ENCODE measurements at regions not wholly inside any gene's neighbourhood (a gene's known extent, or its start where the extent isn't known, plus 50 kb on each side); places are given as distances from the start of the nearest gene placed in this dataset.

DNA sequence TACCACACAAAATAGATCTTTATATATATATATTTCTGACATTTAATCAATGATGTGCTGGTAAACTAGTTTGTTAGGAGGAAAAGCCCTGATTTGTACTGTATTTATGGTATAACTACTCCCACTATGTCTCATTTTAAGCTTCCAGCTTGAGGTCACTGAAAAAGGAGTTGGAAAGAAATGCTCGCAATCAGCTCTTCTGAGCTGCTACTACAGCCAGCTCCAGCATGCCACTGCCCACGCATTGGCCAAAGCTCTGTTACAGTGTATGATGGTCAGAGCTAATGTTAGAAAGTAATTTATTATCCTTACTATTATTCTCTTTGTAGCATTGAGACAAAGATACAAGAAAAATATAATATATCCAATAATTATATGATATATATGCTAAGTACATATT, 55.0 kb upstream of the PCED1B start:
- Mint-ChIP-seq H3K9me3 (no peaks in the 10 kb centered on the region), H3K27me3 (peaks cover 18% of the 10 kb centered on the region)
- intact Hi-C loops (cut with micrococcal nuclease) = loop anchor here (5.0 to 10.0 kb wide), 2 partner anchors 870 to 952 kb away; no protein-coding TSS in a partner anchor

DNA sequence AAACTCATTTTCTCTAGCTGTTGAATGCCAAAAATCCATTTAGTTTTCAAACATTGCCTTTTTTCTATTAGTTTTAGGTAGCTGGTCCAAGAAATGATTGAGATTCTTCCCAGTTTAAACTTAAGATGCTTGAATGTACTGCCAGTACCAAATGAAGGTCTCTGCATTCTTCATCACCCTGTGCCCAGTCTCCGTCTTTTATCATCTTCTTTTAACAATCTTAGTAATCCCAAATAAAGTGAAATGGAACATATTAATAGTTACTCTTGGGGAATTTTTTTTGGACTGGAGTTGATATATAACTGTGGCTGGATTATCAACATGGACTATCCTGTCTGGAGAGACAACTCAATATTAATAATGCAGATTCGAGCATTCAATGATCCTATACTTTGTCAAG, 54.1 kb upstream of the PCED1B start:
- DNase-seq = no peak
- Mint-ChIP-seq H3K27me3 (peaks cover 13% of the 10 kb centered on the region), H3K4me1 (peaks cover 8% of the 10 kb centered on the region), H3K9me3 (no peaks in the 10 kb centered on the region), H3K4me3 (no peak overlapping the region), H3K36me3 (ENCODE audit: low read depth) (no peaks in the 10 kb centered on the region), H3K27ac (no peak overlapping the region)
- intact Hi-C loops (cut with micrococcal nuclease) = loop anchor here (10.0 kb wide), 1 partner anchor 871 kb away; no protein-coding TSS in a partner anchor

More for the DNA sequence above, 55.0 kb upstream of the PCED1B start:
- H3K36me3 Mint-ChIP-seq (ENCODE audit: low read depth) = no peaks in the 10 kb centered on the region
- no peak overlapping the region for H3K4me3 Mint-ChIP-seq
- DNase-seq = no peak
- no peak overlapping the region for H3K27ac Mint-ChIP-seq
- H3K4me1 Mint-ChIP-seq = peaks cover 5% of the 10 kb centered on the region

DNA sequence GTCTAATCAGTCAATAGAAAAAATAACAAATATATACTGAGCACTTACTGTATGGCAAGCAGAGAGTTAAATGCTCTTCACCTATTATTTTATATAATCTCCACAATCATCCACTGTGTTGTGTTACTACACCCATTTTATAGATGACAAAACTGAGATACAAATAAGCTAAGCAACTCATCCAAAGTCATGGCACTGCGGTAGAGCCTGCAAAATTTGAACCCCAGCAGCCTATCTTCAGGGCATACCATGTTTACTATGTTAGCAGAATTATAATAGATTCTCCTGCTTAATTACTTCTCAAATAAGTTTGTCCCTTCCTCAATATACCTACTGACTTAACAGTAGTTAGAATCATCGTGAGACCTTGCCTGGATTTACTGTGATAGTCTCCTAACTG, 53.6 kb upstream of the PCED1B start:
- Mint-ChIP-seq H3K27me3 (peaks cover 15% of the 10 kb centered on the region), H3K27ac (no peak overlapping the region), H3K9me3 (no peaks in the 10 kb centered on the region), H3K4me1 (peaks cover 8% of the 10 kb centered on the region), H3K36me3 (ENCODE audit: low read depth) (no peaks in the 10 kb centered on the region), H3K4me3 (no peak overlapping the region)
- DNase-seq = no peak
- intact Hi-C loops (cut with micrococcal nuclease) = loop anchor here (10.0 kb wide), 1 partner anchor 871 kb away; no protein-coding TSS in a partner anchor

DNA sequence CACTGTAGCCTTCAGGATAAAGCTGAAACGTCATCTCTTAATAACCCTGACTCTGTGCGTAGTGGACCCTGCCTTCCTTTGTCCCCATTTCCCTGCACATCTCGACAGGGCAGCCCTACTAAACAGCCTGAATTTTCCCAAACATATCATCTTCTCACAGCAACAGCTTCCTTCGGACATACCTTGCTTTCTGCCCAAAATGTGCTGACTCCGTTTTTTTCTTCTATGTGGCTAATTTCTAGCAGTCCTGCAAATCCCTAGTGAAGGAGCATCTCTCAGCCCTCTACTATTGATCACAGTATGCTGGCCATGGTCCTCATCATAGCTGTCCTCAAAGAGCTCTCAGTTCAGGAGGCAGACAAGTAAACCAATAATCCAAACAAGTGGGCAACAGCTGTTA, 53.1 kb upstream of the PCED1B start:
- H3K27ac Mint-ChIP-seq = no peak overlapping the region
- H3K9me3 Mint-ChIP-seq = no peaks in the 10 kb centered on the region
- peaks cover 15% of the 10 kb centered on the region for H3K27me3 Mint-ChIP-seq
- peaks cover 5% of the 10 kb centered on the region for H3K4me1 Mint-ChIP-seq
- intact Hi-C loops (cut with micrococcal nuclease) = loop anchor here (10.0 kb wide), 1 partner anchor 871 kb away; no protein-coding TSS in a partner anchor
- H3K4me3 Mint-ChIP-seq = no peak overlapping the region
- no peak for DNase-seq
- H3K36me3 Mint-ChIP-seq (ENCODE audit: low read depth) = no peaks in the 10 kb centered on the region

Measured in activated CD4-positive, alpha-beta T cell treated with anti-CD3 and anti-CD28 coated beads, Interleukin-2, amount 10 ng/mL, durations not matched to agents 24 days and 14 days (primary cell).